WTC11 (cell line): ENCODE measurements at regions not wholly inside any gene's neighbourhood (a gene's known extent, or its start where the extent isn't known, plus 50 kb on each side); places are given as distances from the start of the nearest gene placed in this dataset.

Experiments
- ETV6 ChIP-seq: sonication (generic); formaldehyde crosslinking; IDR thresholded peaks from 2 replicates; pipeline ENCODE4 v1.8.1; 2022; ENCODE audit warnings: mild to moderate bottlenecking, missing genetic modification reagents
- FOXP1 ChIP-seq: sonication (generic); formaldehyde crosslinking; IDR thresholded peaks from 2 replicates; pipeline ENCODE4 v1.8.0; 2022; ENCODE audit warnings: missing genetic modification reagents, mild to moderate bottlenecking, moderate library complexity, borderline replicate concordance
- GABPB1 ChIP-seq: sonication (generic); formaldehyde crosslinking; IDR thresholded peaks from 2 replicates; pipeline ENCODE4 v1.8.1; 2023; ENCODE audit warnings: mild to moderate bottlenecking, missing genetic modification reagents
- GTF2I ChIP-seq: fragments of 250-450 bp; sonication (Bioruptor Pico); conservative IDR thresholded peaks from 2 replicates; pipeline ENCODE4 v1.4.0; 2021; ENCODE audit warnings: mild to moderate bottlenecking
- HMGA2 ChIP-seq: fragments of 250-450 bp; sonication (Bioruptor Pico); IDR thresholded peaks from 2 replicates; pipeline ENCODE4 v1.4.0; 2021; ENCODE audit warnings: mild to moderate bottlenecking, moderate library complexity
- NFE2L1 ChIP-seq: sonication (generic); formaldehyde crosslinking; IDR thresholded peaks from 2 replicates; pipeline ENCODE4 v1.8.1; 2023; ENCODE audit warnings: missing genetic modification reagents
- NR2C2 ChIP-seq: sonication (generic); formaldehyde crosslinking; IDR thresholded peaks from 2 replicates; pipeline ENCODE4 v1.8.0; 2022; ENCODE audit warnings: mild to moderate bottlenecking, missing genetic modification reagents
- OVOL2 ChIP-seq: fragments of 250-450 bp; sonication (Bioruptor Pico); IDR thresholded peaks from 2 replicates; pipeline ENCODE4 v1.9.0; 2021; ENCODE audit warnings: mild to moderate bottlenecking, borderline replicate concordance
- SMAD4 ChIP-seq: sonication (generic); formaldehyde crosslinking; IDR thresholded peaks from 2 replicates; pipeline ENCODE4 v1.8.0; 2022; ENCODE audit warnings: mild to moderate bottlenecking, missing genetic modification reagents
- SOX15 ChIP-seq: fragments of 250-450 bp; sonication (Bioruptor Pico); IDR thresholded peaks from 2 replicates; pipeline ENCODE4 v1.9.0; 2021; ENCODE audit warnings: mild to moderate bottlenecking
- TCF7 ChIP-seq: sonication (generic); formaldehyde crosslinking; IDR thresholded peaks from 2 replicates; pipeline ENCODE4 v1.8.0; 2022; ENCODE audit warnings: mild to moderate bottlenecking, low read depth, missing genetic modification reagents, moderate library complexity
- TEAD1 ChIP-seq: sonication (generic); formaldehyde crosslinking; IDR thresholded peaks from 2 replicates; pipeline ENCODE4 v1.8.0; 2022; ENCODE audit warnings: mild to moderate bottlenecking, missing genetic modification reagents
- ZNF138 ChIP-seq: sonication (generic); formaldehyde crosslinking; conservative IDR thresholded peaks from 2 replicates; pipeline ENCODE4 v1.8.1; 2022; ENCODE audit warnings: mild to moderate bottlenecking, moderate library complexity, missing genetic modification reagents
- ZNF219 ChIP-seq: sonication (generic); formaldehyde crosslinking; IDR thresholded peaks from 2 replicates; pipeline ENCODE4 v1.8.0; 2023; ENCODE audit warnings: missing genetic modification reagents, mild to moderate bottlenecking, borderline replicate concordance
- ZNF232 ChIP-seq: sonication (generic); formaldehyde crosslinking; IDR thresholded peaks from 2 replicates; pipeline ENCODE4 v1.8.0; 2022; ENCODE audit warnings: mild to moderate bottlenecking, missing genetic modification reagents
- ZNF423 ChIP-seq: fragments of 250-450 bp; sonication (Bioruptor Pico); IDR thresholded peaks from 2 replicates; pipeline ENCODE4 v2.1.2; 2022; ENCODE audit warnings: mild to moderate bottlenecking, moderate library complexity
- TF ChIP-seq, protein P1 (sequence below): sonication (generic); formaldehyde crosslinking; IDR thresholded peaks from 2 replicates; pipeline ENCODE4 v1.8.0; 2022; ENCODE audit warnings: mild to moderate bottlenecking, missing genetic modification reagents
- TF ChIP-seq, protein P2 (sequence below): sonication (generic); formaldehyde crosslinking; IDR thresholded peaks from 2 replicates; pipeline ENCODE4 v1.8.1; 2023; ENCODE audit warnings: mild to moderate bottlenecking, missing genetic modification reagents, moderate library complexity
- TF ChIP-seq, protein P3 (sequence below): sonication (generic); formaldehyde crosslinking; IDR thresholded peaks from 2 replicates; pipeline ENCODE4 v1.8.0; 2023; ENCODE audit warnings: mild to moderate bottlenecking, missing genetic modification reagents
- TF ChIP-seq, protein P4 (sequence below): sonication (generic); formaldehyde crosslinking; IDR thresholded peaks from 2 replicates; pipeline ENCODE4 v1.8.1; 2022; ENCODE audit warnings: low read depth, mild to moderate bottlenecking, moderate library complexity, missing genetic modification reagents, borderline replicate concordance
- TF ChIP-seq, protein P5 (sequence below): sonication (generic); formaldehyde crosslinking; IDR thresholded peaks from 2 replicates; pipeline ENCODE4 v1.8.1; 2023; ENCODE audit warnings: mild to moderate bottlenecking, missing genetic modification reagents
- TF ChIP-seq, protein P6 (sequence below): fragments of 250-450 bp; sonication (Bioruptor Pico); IDR thresholded peaks from 2 replicates; pipeline ENCODE4 v1.9.0; 2021; ENCODE audit warnings: mild to moderate bottlenecking
- TF ChIP-seq, protein P7 (sequence below): fragments of 200-600 bp; IDR thresholded peaks from 2 replicates; pipeline ENCODE4 v1.8.0; 2022; ENCODE audit warnings: antibody characterized with exemption
- TF ChIP-seq, protein P8 (sequence below): sonication (generic); formaldehyde crosslinking; conservative IDR thresholded peaks from 2 replicates; pipeline ENCODE4 v1.8.1; 2022; ENCODE audit warnings: mild to moderate bottlenecking, missing genetic modification reagents
- TF ChIP-seq, protein P9 (sequence below): sonication (generic); formaldehyde crosslinking; IDR thresholded peaks from 2 replicates; pipeline ENCODE4 v1.8.0; 2022; ENCODE audit warnings: mild to moderate bottlenecking, missing genetic modification reagents

DNA sequence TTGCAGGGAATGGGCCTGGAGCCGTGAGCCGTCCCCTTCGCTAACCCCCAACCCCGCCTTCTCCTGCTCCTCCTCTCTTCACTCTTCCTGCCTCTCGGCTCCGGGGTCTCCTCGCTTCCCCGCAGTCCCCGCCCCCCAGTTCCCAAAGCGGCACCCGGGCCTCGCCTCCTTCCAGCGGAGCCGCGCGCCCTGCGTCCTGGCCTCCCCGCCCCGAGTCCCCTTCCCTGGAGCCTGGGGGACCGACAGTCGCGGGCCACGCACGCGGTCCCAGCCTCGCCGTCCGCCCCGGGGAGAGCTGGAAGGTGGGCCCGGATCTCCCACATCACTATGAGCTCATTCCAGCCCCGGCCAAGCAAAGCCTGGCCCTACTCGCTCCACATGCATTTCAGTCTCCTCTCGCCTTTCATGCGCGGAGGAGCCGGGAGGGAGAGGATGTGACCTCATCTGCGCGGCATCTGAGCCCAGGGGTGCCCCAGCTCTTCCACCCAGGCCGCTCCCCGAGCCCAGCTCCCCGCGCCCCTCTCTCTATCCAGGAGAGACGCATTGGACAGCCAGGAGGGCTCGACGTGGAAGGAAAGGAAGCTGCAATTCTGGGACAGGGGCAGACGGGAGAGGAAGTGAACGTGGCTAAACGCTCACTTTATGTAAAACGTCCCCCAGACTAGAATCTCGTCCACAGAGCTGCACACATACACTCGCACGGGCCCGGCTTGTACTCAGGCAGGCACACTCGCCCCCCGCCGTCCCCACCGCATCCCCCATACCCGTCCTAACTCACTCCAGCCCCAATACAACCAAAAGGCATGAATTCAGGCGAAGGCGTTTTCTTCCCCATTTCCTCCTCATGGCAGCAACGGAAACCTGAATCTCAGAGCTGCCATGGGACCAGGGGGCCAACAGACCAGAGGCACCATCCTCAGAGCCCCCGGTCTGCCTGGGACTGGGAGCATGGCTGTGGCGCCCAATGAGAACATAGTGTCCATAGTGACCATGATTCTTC is 108.7 kb upstream of the CCND2 start (continued):
- no peak for TF ChIP-seq SOX15 (CRISPR knock-in tag)
- TF ChIP-seq, protein P1, sequence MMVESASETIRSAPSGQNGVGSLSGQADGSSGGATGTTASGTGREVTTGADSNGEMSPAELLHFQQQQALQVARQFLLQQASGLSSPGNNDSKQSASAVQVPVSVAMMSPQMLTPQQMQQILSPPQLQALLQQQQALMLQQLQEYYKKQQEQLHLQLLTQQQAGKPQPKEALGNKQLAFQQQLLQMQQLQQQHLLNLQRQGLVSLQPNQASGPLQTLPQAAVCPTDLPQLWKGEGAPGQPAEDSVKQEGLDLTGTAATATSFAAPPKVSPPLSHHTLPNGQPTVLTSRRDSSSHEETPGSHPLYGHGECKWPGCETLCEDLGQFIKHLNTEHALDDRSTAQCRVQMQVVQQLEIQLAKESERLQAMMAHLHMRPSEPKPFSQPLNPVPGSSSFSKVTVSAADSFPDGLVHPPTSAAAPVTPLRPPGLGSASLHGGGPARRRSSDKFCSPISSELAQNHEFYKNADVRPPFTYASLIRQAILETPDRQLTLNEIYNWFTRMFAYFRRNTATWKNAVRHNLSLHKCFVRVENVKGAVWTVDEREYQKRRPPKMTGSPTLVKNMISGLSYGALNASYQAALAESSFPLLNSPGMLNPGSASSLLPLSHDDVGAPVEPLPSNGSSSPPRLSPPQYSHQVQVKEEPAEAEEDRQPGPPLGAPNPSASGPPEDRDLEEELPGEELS (CRISPR knock-in tag): 0 out of 2 replicates have a peak, but pooled peaks have one; percentile 39
- no peak for TF ChIP-seq ZNF138 (CRISPR knock-in tag)
- TF ChIP-seq, protein P2, sequence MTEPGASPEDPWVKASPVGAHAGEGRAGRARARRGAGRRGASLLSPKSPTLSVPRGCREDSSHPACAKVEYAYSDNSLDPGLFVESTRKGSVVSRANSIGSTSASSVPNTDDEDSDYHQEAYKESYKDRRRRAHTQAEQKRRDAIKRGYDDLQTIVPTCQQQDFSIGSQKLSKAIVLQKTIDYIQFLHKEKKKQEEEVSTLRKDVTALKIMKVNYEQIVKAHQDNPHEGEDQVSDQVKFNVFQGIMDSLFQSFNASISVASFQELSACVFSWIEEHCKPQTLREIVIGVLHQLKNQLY (CRISPR knock-in tag): no peak
- no peak for TF ChIP-seq HMGA2 (CRISPR knock-in tag)
- TF ChIP-seq ZNF219: no peak
- TF ChIP-seq, protein P3, sequence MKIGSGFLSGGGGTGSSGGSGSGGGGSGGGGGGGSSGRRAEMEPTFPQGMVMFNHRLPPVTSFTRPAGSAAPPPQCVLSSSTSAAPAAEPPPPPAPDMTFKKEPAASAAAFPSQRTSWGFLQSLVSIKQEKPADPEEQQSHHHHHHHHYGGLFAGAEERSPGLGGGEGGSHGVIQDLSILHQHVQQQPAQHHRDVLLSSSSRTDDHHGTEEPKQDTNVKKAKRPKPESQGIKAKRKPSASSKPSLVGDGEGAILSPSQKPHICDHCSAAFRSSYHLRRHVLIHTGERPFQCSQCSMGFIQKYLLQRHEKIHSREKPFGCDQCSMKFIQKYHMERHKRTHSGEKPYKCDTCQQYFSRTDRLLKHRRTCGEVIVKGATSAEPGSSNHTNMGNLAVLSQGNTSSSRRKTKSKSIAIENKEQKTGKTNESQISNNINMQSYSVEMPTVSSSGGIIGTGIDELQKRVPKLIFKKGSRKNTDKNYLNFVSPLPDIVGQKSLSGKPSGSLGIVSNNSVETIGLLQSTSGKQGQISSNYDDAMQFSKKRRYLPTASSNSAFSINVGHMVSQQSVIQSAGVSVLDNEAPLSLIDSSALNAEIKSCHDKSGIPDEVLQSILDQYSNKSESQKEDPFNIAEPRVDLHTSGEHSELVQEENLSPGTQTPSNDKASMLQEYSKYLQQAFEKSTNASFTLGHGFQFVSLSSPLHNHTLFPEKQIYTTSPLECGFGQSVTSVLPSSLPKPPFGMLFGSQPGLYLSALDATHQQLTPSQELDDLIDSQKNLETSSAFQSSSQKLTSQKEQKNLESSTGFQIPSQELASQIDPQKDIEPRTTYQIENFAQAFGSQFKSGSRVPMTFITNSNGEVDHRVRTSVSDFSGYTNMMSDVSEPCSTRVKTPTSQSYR: no peak; the same call in 1 of the 2 replicates
- no peak for TF ChIP-seq GTF2I (CRISPR knock-in tag)
- peak; percentile 73; the same call in 1 of the 2 replicates for TF ChIP-seq ZNF232
- TF ChIP-seq NFE2L1: peak; percentile 57; the same call in 1 of the 2 replicates
- TF ChIP-seq TCF7 (CRISPR knock-in tag): no peak
- TF ChIP-seq GABPB1: no peak
- TF ChIP-seq, protein P4, sequence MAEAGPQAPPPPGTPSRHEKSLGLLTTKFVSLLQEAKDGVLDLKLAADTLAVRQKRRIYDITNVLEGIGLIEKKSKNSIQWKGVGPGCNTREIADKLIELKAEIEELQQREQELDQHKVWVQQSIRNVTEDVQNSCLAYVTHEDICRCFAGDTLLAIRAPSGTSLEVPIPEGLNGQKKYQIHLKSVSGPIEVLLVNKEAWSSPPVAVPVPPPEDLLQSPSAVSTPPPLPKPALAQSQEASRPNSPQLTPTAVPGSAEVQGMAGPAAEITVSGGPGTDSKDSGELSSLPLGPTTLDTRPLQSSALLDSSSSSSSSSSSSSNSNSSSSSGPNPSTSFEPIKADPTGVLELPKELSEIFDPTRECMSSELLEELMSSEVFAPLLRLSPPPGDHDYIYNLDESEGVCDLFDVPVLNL: no peak
- TF ChIP-seq SMAD4 (CRISPR knock-in tag): no peak
- TF ChIP-seq, protein P5, sequence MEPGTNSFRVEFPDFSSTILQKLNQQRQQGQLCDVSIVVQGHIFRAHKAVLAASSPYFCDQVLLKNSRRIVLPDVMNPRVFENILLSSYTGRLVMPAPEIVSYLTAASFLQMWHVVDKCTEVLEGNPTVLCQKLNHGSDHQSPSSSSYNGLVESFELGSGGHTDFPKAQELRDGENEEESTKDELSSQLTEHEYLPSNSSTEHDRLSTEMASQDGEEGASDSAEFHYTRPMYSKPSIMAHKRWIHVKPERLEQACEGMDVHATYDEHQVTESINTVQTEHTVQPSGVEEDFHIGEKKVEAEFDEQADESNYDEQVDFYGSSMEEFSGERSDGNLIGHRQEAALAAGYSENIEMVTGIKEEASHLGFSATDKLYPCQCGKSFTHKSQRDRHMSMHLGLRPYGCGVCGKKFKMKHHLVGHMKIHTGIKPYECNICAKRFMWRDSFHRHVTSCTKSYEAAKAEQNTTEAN (CRISPR knock-in tag): peak; percentile 74; the same call in 1 of the 2 replicates
- 0 out of 2 replicates have a peak, but pooled peaks have one; percentile 75 for TF ChIP-seq TEAD1 (CRISPR knock-in tag)
- no peak for TF ChIP-seq NR2C2 (CRISPR knock-in tag)
- no peak for TF ChIP-seq ZNF423 (CRISPR knock-in tag)
- TF ChIP-seq FOXP1 (CRISPR knock-in tag): peak; percentile 65; the same call in 1 of the 2 replicates
- TF ChIP-seq, protein P6, sequence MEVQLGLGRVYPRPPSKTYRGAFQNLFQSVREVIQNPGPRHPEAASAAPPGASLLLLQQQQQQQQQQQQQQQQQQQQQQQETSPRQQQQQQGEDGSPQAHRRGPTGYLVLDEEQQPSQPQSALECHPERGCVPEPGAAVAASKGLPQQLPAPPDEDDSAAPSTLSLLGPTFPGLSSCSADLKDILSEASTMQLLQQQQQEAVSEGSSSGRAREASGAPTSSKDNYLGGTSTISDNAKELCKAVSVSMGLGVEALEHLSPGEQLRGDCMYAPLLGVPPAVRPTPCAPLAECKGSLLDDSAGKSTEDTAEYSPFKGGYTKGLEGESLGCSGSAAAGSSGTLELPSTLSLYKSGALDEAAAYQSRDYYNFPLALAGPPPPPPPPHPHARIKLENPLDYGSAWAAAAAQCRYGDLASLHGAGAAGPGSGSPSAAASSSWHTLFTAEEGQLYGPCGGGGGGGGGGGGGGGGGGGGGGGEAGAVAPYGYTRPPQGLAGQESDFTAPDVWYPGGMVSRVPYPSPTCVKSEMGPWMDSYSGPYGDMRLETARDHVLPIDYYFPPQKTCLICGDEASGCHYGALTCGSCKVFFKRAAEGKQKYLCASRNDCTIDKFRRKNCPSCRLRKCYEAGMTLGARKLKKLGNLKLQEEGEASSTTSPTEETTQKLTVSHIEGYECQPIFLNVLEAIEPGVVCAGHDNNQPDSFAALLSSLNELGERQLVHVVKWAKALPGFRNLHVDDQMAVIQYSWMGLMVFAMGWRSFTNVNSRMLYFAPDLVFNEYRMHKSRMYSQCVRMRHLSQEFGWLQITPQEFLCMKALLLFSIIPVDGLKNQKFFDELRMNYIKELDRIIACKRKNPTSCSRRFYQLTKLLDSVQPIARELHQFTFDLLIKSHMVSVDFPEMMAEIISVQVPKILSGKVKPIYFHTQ (CRISPR knock-in tag): no peak
- TF ChIP-seq, protein P7, sequence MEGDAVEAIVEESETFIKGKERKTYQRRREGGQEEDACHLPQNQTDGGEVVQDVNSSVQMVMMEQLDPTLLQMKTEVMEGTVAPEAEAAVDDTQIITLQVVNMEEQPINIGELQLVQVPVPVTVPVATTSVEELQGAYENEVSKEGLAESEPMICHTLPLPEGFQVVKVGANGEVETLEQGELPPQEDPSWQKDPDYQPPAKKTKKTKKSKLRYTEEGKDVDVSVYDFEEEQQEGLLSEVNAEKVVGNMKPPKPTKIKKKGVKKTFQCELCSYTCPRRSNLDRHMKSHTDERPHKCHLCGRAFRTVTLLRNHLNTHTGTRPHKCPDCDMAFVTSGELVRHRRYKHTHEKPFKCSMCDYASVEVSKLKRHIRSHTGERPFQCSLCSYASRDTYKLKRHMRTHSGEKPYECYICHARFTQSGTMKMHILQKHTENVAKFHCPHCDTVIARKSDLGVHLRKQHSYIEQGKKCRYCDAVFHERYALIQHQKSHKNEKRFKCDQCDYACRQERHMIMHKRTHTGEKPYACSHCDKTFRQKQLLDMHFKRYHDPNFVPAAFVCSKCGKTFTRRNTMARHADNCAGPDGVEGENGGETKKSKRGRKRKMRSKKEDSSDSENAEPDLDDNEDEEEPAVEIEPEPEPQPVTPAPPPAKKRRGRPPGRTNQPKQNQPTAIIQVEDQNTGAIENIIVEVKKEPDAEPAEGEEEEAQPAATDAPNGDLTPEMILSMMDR: no peak
- peak; percentile 70; the same call in 1 of the 2 replicates for TF ChIP-seq ETV6 (CRISPR knock-in tag)
- TF ChIP-seq OVOL2 (CRISPR knock-in tag): no peak
- TF ChIP-seq, protein P8, sequence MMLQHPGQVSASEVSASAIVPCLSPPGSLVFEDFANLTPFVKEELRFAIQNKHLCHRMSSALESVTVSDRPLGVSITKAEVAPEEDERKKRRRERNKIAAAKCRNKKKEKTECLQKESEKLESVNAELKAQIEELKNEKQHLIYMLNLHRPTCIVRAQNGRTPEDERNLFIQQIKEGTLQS (CRISPR knock-in tag): no peak
- TF ChIP-seq, protein P9, sequence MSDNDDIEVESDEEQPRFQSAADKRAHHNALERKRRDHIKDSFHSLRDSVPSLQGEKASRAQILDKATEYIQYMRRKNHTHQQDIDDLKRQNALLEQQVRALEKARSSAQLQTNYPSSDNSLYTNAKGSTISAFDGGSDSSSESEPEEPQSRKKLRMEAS (CRISPR knock-in tag): peak; percentile 91
